ENCODE measurements at regions not wholly inside any gene's neighbourhood (a gene's known extent, or its start where the extent isn't known, plus 50 kb on each side); places are given as distances from the start of the nearest gene placed in this dataset.

- Histone ChIP-seq H3K36me3 (ENCODE audit: control insufficient read depth in 2 of 2, insufficient read depth in 1 of 2, low read length in 2 of 2) (no peaks in the 10 kb centered on the region), H3K27ac (ENCODE audit: extremely low read depth, low read depth, low read length) (no peak overlapping the region), H3K9me3 (ENCODE audit: control insufficient read depth, insufficient read depth, low read depth, low read length) (no peaks in the 10 kb centered on the region), H3K4me1 (ENCODE audit: control insufficient read depth, insufficient read depth, low read length) (no peaks in the 10 kb centered on the region), H3K4me3 (ENCODE audit: low read depth, low read length) (no peak overlapping the region)
- TF ChIP-seq ZNF16 (tag by site-specific recombination; IDR thresholded peaks at IDR 0.05; ENCODE audit: low read depth), result no peak
- TF ChIP-seq ZNF274 (IDR thresholded peaks at IDR 0.05; ENCODE audit: low read length), result no peak
- no peak for TF ChIP-seq ZNF274 (tag by site-specific recombination; IDR thresholded peaks at IDR 0.05; ENCODE audit: borderline replicate concordance)
- TF ChIP-seq ZNF10 (tag by site-specific recombination; IDR thresholded peaks at IDR 0.05), result no peak
- TF ChIP-seq BCL11B (tag by site-specific recombination; IDR thresholded peaks at IDR 0.05; ENCODE audit: low read depth), result no peak
- no peak for TF ChIP-seq ZNF660 (tag by site-specific recombination; IDR thresholded peaks at IDR 0.05)
- no peak for TF ChIP-seq IKZF3 (tag by site-specific recombination; IDR thresholded peaks at IDR 0.05)
- TF ChIP-seq INSM2 (tag by site-specific recombination; IDR thresholded peaks at IDR 0.05), result no peak
- TF ChIP-seq, protein P1, sequence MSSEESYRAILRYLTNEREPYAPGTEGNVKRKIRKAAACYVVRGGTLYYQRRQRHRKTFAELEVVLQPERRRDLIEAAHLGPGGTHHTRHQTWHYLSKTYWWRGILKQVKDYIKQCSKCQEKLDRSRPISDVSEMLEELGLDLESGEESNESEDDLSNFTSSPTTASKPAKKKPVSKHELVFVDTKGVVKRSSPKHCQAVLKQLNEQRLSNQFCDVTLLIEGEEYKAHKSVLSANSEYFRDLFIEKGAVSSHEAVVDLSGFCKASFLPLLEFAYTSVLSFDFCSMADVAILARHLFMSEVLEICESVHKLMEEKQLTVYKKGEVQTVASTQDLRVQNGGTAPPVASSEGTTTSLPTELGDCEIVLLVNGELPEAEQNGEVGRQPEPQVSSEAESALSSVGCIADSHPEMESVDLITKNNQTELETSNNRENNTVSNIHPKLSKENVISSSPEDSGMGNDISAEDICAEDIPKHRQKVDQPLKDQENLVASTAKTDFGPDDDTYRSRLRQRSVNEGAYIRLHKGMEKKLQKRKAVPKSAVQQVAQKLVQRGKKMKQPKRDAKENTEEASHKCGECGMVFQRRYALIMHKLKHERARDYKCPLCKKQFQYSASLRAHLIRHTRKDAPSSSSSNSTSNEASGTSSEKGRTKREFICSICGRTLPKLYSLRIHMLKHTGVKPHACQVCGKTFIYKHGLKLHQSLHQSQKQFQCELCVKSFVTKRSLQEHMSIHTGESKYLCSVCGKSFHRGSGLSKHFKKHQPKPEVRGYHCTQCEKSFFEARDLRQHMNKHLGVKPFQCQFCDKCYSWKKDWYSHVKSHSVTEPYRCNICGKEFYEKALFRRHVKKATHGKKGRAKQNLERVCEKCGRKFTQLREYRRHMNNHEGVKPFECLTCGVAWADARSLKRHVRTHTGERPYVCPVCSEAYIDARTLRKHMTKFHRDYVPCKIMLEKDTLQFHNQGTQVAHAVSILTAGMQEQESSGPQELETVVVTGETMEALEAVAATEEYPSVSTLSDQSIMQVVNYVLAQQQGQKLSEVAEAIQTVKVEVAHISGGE (tag by site-specific recombination; conservative IDR thresholded peaks at IDR 0.05; ENCODE audit: low read depth), result no peak
- no peak for TF ChIP-seq ZNF830 (tag by site-specific recombination; IDR thresholded peaks at IDR 0.05; ENCODE audit: low read depth)
- POLR2A ChIA-PET, result no interaction called here
- CTCF ChIA-PET, result interaction anchor here (0.6 kb wide), 1 partner anchor 11 kb away, joined by 3 read pairs; no protein-coding TSS in a partner anchor
Measured at GRCh38 chr5:10120934-10121333, 128.8 kb downstream of the ATPSCKMT start.

- Histone ChIP-seq H3K4me1 (ENCODE audit: control insufficient read depth, insufficient read depth, low read length) (no peaks in the 10 kb centered on the region), H3K9me3 (ENCODE audit: control insufficient read depth, insufficient read depth, low read depth, low read length) (no peaks in the 10 kb centered on the region), H3K4me3 (ENCODE audit: low read depth, low read length) (no peak overlapping the region), H3K36me3 (ENCODE audit: control insufficient read depth in 2 of 2, insufficient read depth in 1 of 2, low read length in 2 of 2) (no peaks in the 10 kb centered on the region), H3K27ac (ENCODE audit: extremely low read depth, low read depth, low read length) (no peak overlapping the region)
- ChIA-PET POLR2A (no interaction called here), CTCF (no interaction called here)
- no peak for TF ChIP-seq ZBTB17 (tag by site-specific recombination; IDR thresholded peaks at IDR 0.05)
- TF ChIP-seq ZNF19 (tag by site-specific recombination; IDR thresholded peaks at IDR 0.05; ENCODE audit: low read depth), result no peak
- no peak for TF ChIP-seq PRDM10 (tag by site-specific recombination; IDR thresholded peaks at IDR 0.05)
- no peak for TF ChIP-seq ZNF776 (tag by site-specific recombination; IDR thresholded peaks at IDR 0.05; ENCODE audit: borderline replicate concordance)
- TF ChIP-seq GLIS1 (tag by site-specific recombination; IDR thresholded peaks at IDR 0.05), result no peak
- TF ChIP-seq ZNF211 (tag by site-specific recombination; IDR thresholded peaks at IDR 0.05; ENCODE audit: low read depth), result no peak
- no peak for TF ChIP-seq PRDM4 (tag by site-specific recombination; IDR thresholded peaks at IDR 0.05)
- TF ChIP-seq ZNF114 (tag by site-specific recombination; IDR thresholded peaks at IDR 0.05), result no peak
- no peak for TF ChIP-seq YY2 (tag by site-specific recombination; IDR thresholded peaks at IDR 0.05)
- TF ChIP-seq ZNF112 (tag by site-specific recombination; IDR thresholded peaks at IDR 0.05), result no peak
- no peak for TF ChIP-seq ZNF132 (tag by site-specific recombination; IDR thresholded peaks at IDR 0.05; ENCODE audit: borderline replicate concordance)
- TF ChIP-seq CTCF (tag by site-specific recombination; IDR thresholded peaks at IDR 0.05), result no peak
- no peak for TF ChIP-seq ZNF366 (tag by site-specific recombination; conservative IDR thresholded peaks at IDR 0.05)
Measured at GRCh38 chr5:10118150-10118549, 131.5 kb downstream of the ATPSCKMT start.

Measured in HEK293 (cell line).